BJ (cell line): ENCODE measurements at regions not wholly inside any gene's neighbourhood (a gene's known extent, or its start where the extent isn't known, plus 50 kb on each side); places are given as distances from the start of the nearest gene placed in this dataset.

Experiments used
- CTCF ChIA-PET: fragments of 350-600 bp; formaldehyde crosslinking; extraction: SDS; loops from one replicate; lab custom pipeline; 2021; ENCODE audit warnings: antibody characterized with exemption, inconsistent platforms; lab: Yijun Ruan, JAX
- POLR2A ChIA-PET: fragments of 300-600 bp; sonication (Branson Sonifier 250); formaldehyde crosslinking; extraction: SDS; loops from one replicate; lab custom pipeline; 2021; ENCODE audit warnings: antibody characterized with exemption; lab: Charles Lee
- DNase-seq: peaks from one replicate; pipeline ENCODE4 v3.0.0-alpha.2; 2011; ENCODE audit warnings: low read depth
- H3K27me3 ChIP-seq: 2 replicates; pipeline ENCODE4 v1.6.0; 2011; ENCODE audit warnings: low read length; ENCODE audit not compliant: control insufficient read depth, insufficient read depth
- H3K36me3 ChIP-seq: 2 replicates; pipeline ENCODE4 v1.5.1; 2011; ENCODE audit warnings: low read length; ENCODE audit not compliant: control insufficient read depth, insufficient read depth
- H3K4me3 ChIP-seq: 2 replicates; pipeline ENCODE4 v1.5.1; 2011; ENCODE audit warnings: low read depth, mild to moderate bottlenecking, control low read depth, low read length
- TF ChIP-seq, protein P1 (sequence below): IDR thresholded peaks from 2 replicates; pipeline ENCODE4 v1.5.1; 2011; ENCODE audit warnings: low read depth, mild to moderate bottlenecking, control low read depth, inconsistent platforms, low read length, moderate library complexity; ENCODE audit not compliant: insufficient read depth

DNA sequence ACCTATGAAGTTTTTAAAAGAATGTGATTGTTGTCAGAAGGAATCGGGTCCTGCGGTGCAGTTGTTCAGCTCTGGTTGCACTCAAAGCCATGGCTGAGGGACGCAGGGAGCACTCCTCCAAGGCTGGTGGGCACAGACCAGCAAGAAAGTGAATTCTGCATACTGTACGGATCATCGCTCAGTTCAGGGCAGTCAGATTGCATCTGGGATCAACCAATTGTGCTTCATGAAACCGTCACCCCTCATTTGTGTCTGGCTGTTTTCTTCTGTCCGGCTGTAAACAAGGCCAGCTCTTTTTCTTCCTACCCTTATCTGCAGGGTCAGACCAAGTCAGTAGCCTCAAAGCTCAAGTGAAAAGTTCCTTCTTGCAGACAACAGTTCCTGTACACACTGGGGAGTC lies 478.3 kb downstream of the TFAP2A start:
- no peak for DNase-seq
- TF ChIP-seq, protein P1, sequence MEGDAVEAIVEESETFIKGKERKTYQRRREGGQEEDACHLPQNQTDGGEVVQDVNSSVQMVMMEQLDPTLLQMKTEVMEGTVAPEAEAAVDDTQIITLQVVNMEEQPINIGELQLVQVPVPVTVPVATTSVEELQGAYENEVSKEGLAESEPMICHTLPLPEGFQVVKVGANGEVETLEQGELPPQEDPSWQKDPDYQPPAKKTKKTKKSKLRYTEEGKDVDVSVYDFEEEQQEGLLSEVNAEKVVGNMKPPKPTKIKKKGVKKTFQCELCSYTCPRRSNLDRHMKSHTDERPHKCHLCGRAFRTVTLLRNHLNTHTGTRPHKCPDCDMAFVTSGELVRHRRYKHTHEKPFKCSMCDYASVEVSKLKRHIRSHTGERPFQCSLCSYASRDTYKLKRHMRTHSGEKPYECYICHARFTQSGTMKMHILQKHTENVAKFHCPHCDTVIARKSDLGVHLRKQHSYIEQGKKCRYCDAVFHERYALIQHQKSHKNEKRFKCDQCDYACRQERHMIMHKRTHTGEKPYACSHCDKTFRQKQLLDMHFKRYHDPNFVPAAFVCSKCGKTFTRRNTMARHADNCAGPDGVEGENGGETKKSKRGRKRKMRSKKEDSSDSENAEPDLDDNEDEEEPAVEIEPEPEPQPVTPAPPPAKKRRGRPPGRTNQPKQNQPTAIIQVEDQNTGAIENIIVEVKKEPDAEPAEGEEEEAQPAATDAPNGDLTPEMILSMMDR: no peak
- ChIA-PET POLR2A (no interaction called here), CTCF (interaction anchor here (0.7 kb wide), 1 partner anchor 607 kb away, joined by 3 read pairs; no protein-coding TSS in a partner anchor)
- Histone ChIP-seq H3K27me3 (no peaks in the 10 kb centered on the region), H3K4me3 (no peak overlapping the region), H3K36me3 (no peaks in the 10 kb centered on the region)

DNA sequence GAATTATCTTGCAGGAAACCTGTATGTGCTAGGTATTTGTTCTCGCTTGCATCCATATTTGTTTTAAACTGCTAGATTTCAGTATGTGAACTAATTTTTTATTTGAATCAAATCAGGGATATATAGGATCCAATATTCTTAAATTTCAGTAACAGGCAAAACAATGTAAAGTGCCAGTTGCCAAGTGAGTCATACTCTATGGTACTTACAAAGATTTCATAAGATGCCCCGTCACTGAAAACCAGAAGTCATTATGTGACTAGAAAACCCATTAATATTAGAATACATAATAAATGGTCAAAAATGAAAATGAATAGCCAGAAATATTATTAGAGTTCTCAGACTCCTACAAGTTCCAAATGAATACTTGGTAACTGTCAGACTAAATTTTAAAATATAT lies 481.2 kb downstream of the TFAP2A start:
- no peaks in the 10 kb centered on the region for H3K27me3 ChIP-seq
- H3K4me3 ChIP-seq: no peak overlapping the region
- no peak for DNase-seq
- no peaks in the 10 kb centered on the region for H3K36me3 ChIP-seq
- TF ChIP-seq, protein P1: no peak
- ChIA-PET CTCF (interaction anchor here (1.2 kb wide), 1 partner anchor 10 kb away, joined by 3 read pairs; no protein-coding TSS in a partner anchor), POLR2A (no interaction called here)

DNA sequence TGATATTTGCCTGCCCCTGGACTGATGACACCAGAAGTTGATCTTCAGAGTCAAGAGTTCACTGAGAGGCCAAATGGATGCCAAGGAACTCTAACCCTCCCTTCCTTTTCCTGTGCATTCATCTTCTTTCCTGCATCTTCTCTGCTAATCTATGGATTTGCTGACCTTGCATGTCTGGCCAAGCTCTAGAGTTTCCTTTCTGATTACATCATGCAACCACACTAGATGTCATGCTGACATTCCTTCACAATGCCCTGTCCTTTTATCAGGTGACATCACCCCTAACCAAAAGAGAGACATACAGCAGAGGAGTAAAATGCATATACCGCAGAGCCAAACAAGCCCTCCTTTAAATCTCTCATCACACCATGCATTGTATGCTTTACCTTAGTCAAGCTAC lies 487.6 kb downstream of the TFAP2A start:
- CTCF ChIA-PET: interaction anchor here (0.7 kb wide), 1 partner anchor 33 kb away, joined by 3 read pairs; no protein-coding TSS in a partner anchor
- Histone ChIP-seq H3K27me3 (no peaks in the 10 kb centered on the region), H3K4me3 (no peak overlapping the region), H3K36me3 (no peaks in the 10 kb centered on the region)
- TF ChIP-seq, protein P1: no peak
- DNase-seq: no peak
- POLR2A ChIA-PET: no interaction called here

DNA sequence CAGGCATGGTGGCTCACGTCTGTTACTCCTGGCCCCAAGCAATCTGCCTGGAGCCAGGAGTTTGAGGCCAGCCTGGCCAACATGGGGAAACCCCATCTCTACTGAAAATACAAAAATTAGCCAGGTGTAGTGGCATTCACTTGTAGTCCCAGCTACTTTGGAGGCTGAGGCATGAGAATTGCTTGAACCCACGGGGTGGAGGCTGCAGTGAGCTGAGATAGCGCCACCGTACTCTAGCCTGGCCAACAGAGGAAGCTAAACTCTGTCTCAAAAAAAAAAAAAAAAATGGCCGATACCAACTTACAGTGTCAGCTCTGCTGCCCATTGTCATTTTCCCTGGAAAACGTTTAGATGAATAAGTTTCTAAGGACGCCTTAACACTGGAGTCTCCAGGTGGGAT lies 489.9 kb downstream of the TFAP2A start:
- ChIA-PET POLR2A (no interaction called here), CTCF (no interaction called here)
- H3K36me3 ChIP-seq: no peaks in the 10 kb centered on the region
- DNase-seq: no peak
- TF ChIP-seq, protein P1: no peak
- no peak overlapping the region for H3K4me3 ChIP-seq
- H3K27me3 ChIP-seq: no peaks in the 10 kb centered on the region

GRCh38 chr6:9921366-9921765 lies 493.5 kb downstream of the TFAP2A start:
- H3K27me3 ChIP-seq: no peaks in the 10 kb centered on the region
- ChIA-PET POLR2A (no interaction called here), CTCF (no interaction called here)
- TF ChIP-seq, protein P1: no peak
- no peaks in the 10 kb centered on the region for H3K36me3 ChIP-seq
- H3K4me3 ChIP-seq: no peak overlapping the region
- DNase-seq: peak; percentile 37
